Activated T-cell treated with anti-CD3 and anti-CD28 coated beads, Interleukin-2, amount 50 U/mL, for 24 hours (primary cell): ENCODE measurements at regions not wholly inside any gene's neighbourhood (a gene's known extent, or its start where the extent isn't known, plus 50 kb on each side); places are given as distances from the start of the nearest gene placed in this dataset.

ENCODE experiments used
- DNase-seq: peaks from one replicate; pipeline ENCODE4 v3.0.0-alpha.2; 2020
- H3K27ac Mint-ChIP-seq: 2 replicates; pipeline ENCODE4 v1.8.0; 2020; ENCODE audit warnings: mild to moderate bottlenecking, mixed read lengths
- H3K27me3 Mint-ChIP-seq: 2 replicates; pipeline ENCODE4 v1.8.0; 2020; ENCODE audit warnings: mixed read lengths
- H3K36me3 Mint-ChIP-seq: 2 replicates; pipeline ENCODE4 v1.8.0; 2020; ENCODE audit warnings: low read depth, mixed read lengths
- H3K4me1 Mint-ChIP-seq: 2 replicates; pipeline ENCODE4 v1.8.0; 2020; ENCODE audit warnings: low read depth, mixed read lengths
- H3K4me3 Mint-ChIP-seq: 2 replicates; pipeline ENCODE4 v1.8.0; 2020; ENCODE audit warnings: mild to moderate bottlenecking, moderate library complexity, mixed read lengths
- H3K9me3 Mint-ChIP-seq: 2 replicates; pipeline ENCODE4 v1.8.0; 2020; ENCODE audit warnings: mixed read lengths

GRCh38 chr2:18423636-18424035 lies 136.8 kb downstream of the RDH14 start:
- Mint-ChIP-seq H3K9me3 (no peaks in the 10 kb centered on the region), H3K4me1 (no peaks in the 10 kb centered on the region), H3K36me3 (no peaks in the 10 kb centered on the region), H3K27ac (no peak overlapping the region), H3K4me3 (no peak overlapping the region), H3K27me3 (peaks cover 24% of the 10 kb centered on the region)
- no peak for DNase-seq

GRCh38 chr2:18422432-18423165 lies 137.9 kb downstream of the RDH14 start:
- Mint-ChIP-seq H3K27me3 (peaks cover 24% of the 10 kb centered on the region), H3K4me1 (no peaks in the 10 kb centered on the region), H3K36me3 (no peaks in the 10 kb centered on the region), H3K9me3 (no peaks in the 10 kb centered on the region), H3K27ac (no peak overlapping the region), H3K4me3 (no peak overlapping the region)
- DNase-seq: no peak

GRCh38 chr2:18413676-18414396 lies 146.6 kb downstream of the RDH14 start:
- no peak for DNase-seq
- H3K9me3 Mint-ChIP-seq: no peaks in the 10 kb centered on the region
- no peaks in the 10 kb centered on the region for H3K4me1 Mint-ChIP-seq
- no peak overlapping the region for H3K27ac Mint-ChIP-seq
- H3K4me3 Mint-ChIP-seq: no peak overlapping the region
- no peaks in the 10 kb centered on the region for H3K36me3 Mint-ChIP-seq
- peaks cover 20% of the 10 kb centered on the region for H3K27me3 Mint-ChIP-seq

- Mint-ChIP-seq H3K27me3 (peaks cover 20% of the 10 kb centered on the region), H3K36me3 (no peaks in the 10 kb centered on the region), H3K27ac (no peak overlapping the region), H3K4me3 (no peak overlapping the region), H3K9me3 (no peaks in the 10 kb centered on the region), H3K4me1 (no peaks in the 10 kb centered on the region)
- no peak for DNase-seq
Observed at GRCh38 chr2:18412980-18413675, 147.3 kb downstream of the RDH14 start.

GRCh38 chr2:18411626-18412025 lies 148.8 kb downstream of the RDH14 start:
- H3K4me1 Mint-ChIP-seq: no peaks in the 10 kb centered on the region
- no peaks in the 10 kb centered on the region for H3K9me3 Mint-ChIP-seq
- no peak overlapping the region for H3K27ac Mint-ChIP-seq
- H3K27me3 Mint-ChIP-seq: peaks cover 26% of the 10 kb centered on the region
- no peak for DNase-seq
- no peaks in the 10 kb centered on the region for H3K36me3 Mint-ChIP-seq
- no peak overlapping the region for H3K4me3 Mint-ChIP-seq

- Mint-ChIP-seq H3K27me3 (peaks cover 32% of the 10 kb centered on the region), H3K9me3 (no peaks in the 10 kb centered on the region), H3K36me3 (no peaks in the 10 kb centered on the region), H3K4me1 (no peaks in the 10 kb centered on the region), H3K4me3 (no peak overlapping the region), H3K27ac (no peak overlapping the region)
- no peak for DNase-seq
Observed at GRCh38 chr2:18410543-18410942, 149.9 kb downstream of the RDH14 start.

GRCh38 chr2:18408638-18409037 lies 151.8 kb downstream of the RDH14 start:
- Mint-ChIP-seq H3K27me3 (peaks cover 38% of the 10 kb centered on the region), H3K4me1 (no peaks in the 10 kb centered on the region), H3K9me3 (no peaks in the 10 kb centered on the region), H3K4me3 (no peak overlapping the region), H3K27ac (no peak overlapping the region), H3K36me3 (no peaks in the 10 kb centered on the region)
- no peak for DNase-seq

- no peak overlapping the region for H3K4me3 Mint-ChIP-seq
Observed at GRCh38 chr2:18406219-18406618, 154.2 kb downstream of the RDH14 start.

GRCh38 chr2:18404708-18405107 lies 155.7 kb downstream of the RDH14 start:
- H3K27me3 Mint-ChIP-seq: peaks cover 32% of the 10 kb centered on the region
- no peaks in the 10 kb centered on the region for H3K36me3 Mint-ChIP-seq
- H3K4me1 Mint-ChIP-seq: no peaks in the 10 kb centered on the region
- no peak overlapping the region for H3K27ac Mint-ChIP-seq
- DNase-seq: no peak
- H3K9me3 Mint-ChIP-seq: no peaks in the 10 kb centered on the region
- no peak overlapping the region for H3K4me3 Mint-ChIP-seq

More at GRCh38 chr2:18406219-18406618, 154.2 kb downstream of the RDH14 start:
- DNase-seq: no peak
- no peaks in the 10 kb centered on the region for H3K9me3 Mint-ChIP-seq
- peaks cover 38% of the 10 kb centered on the region for H3K27me3 Mint-ChIP-seq
- H3K27ac Mint-ChIP-seq: no peak overlapping the region
- no peaks in the 10 kb centered on the region for H3K36me3 Mint-ChIP-seq
- no peaks in the 10 kb centered on the region for H3K4me1 Mint-ChIP-seq

- H3K4me3 Mint-ChIP-seq: no peak overlapping the region
- H3K36me3 Mint-ChIP-seq: no peaks in the 10 kb centered on the region
- H3K27me3 Mint-ChIP-seq: peaks cover 32% of the 10 kb centered on the region
- no peaks in the 10 kb centered on the region for H3K9me3 Mint-ChIP-seq
- no peak for DNase-seq
- no peaks in the 10 kb centered on the region for H3K4me1 Mint-ChIP-seq
- H3K27ac Mint-ChIP-seq: no peak overlapping the region
Observed at GRCh38 chr2:18403921-18404522, 156.4 kb downstream of the RDH14 start.

- no peak for DNase-seq
- no peaks in the 10 kb centered on the region for H3K36me3 Mint-ChIP-seq
- no peak overlapping the region for H3K27ac Mint-ChIP-seq
- H3K27me3 Mint-ChIP-seq: peaks cover 32% of the 10 kb centered on the region
- H3K9me3 Mint-ChIP-seq: no peaks in the 10 kb centered on the region
- no peaks in the 10 kb centered on the region for H3K4me1 Mint-ChIP-seq
- H3K4me3 Mint-ChIP-seq: no peak overlapping the region
Observed at GRCh38 chr2:18402831-18403230, 157.6 kb downstream of the RDH14 start.

- Mint-ChIP-seq H3K9me3 (no peaks in the 10 kb centered on the region), H3K36me3 (no peaks in the 10 kb centered on the region), H3K27ac (no peak overlapping the region), H3K27me3 (peaks cover 28% of the 10 kb centered on the region), H3K4me3 (no peak overlapping the region), H3K4me1 (no peaks in the 10 kb centered on the region)
- no peak for DNase-seq
Observed at GRCh38 chr2:18401471-18401870, 159.0 kb downstream of the RDH14 start.

- Mint-ChIP-seq H3K27me3 (peaks cover 22% of the 10 kb centered on the region), H3K4me1 (no peaks in the 10 kb centered on the region), H3K36me3 (no peaks in the 10 kb centered on the region), H3K9me3 (no peaks in the 10 kb centered on the region), H3K27ac (no peak overlapping the region), H3K4me3 (no peak overlapping the region)
- DNase-seq: no peak
Observed at GRCh38 chr2:18399601-18400000, 160.9 kb downstream of the RDH14 start.

GRCh38 chr2:18398833-18399232 lies 161.6 kb downstream of the RDH14 start:
- H3K36me3 Mint-ChIP-seq: no peaks in the 10 kb centered on the region
- H3K4me1 Mint-ChIP-seq: no peaks in the 10 kb centered on the region
- no peak overlapping the region for H3K27ac Mint-ChIP-seq
- peaks cover 21% of the 10 kb centered on the region for H3K27me3 Mint-ChIP-seq
- no peak for DNase-seq
- H3K9me3 Mint-ChIP-seq: no peaks in the 10 kb centered on the region
- H3K4me3 Mint-ChIP-seq: no peak overlapping the region
